Astrocyte (in vitro differentiated cells and primary cell): ENCODE measurements at regions not wholly inside any gene's neighbourhood (a gene's known extent, or its start where the extent isn't known, plus 50 kb on each side); places are given as distances from the start of the nearest gene placed in this dataset.

Source experiments
- DNase-seq: peaks from one replicate; pipeline ENCODE4 v3.0.0-alpha.2; 2010; ENCODE audit warnings: low read depth
- FAIRE-seq: peaks from 2 replicates; lab custom pipeline; 2011; peaks lifted over from hg19 to GRCh38; lab: Jason Lieb, UNC
- H2AFZ ChIP-seq: 2 replicates; pipeline ENCODE4 v1.6.0; 2012; ENCODE audit warnings: low read depth, low read length, inconsistent platforms
- H3K27ac ChIP-seq: 2 replicates; pipeline ENCODE4 v1.5.1; 2011; ENCODE audit warnings: low read depth, low read length, inconsistent platforms
- H3K27me3 ChIP-seq: 2 replicates; pipeline ENCODE4 v1.6.0; 2011; ENCODE audit warnings: low read length, inconsistent platforms; ENCODE audit not compliant: insufficient read depth
- H3K36me3 ChIP-seq: 2 replicates; pipeline ENCODE4 v1.5.1; 2011; ENCODE audit warnings: low read length, inconsistent platforms; ENCODE audit not compliant: insufficient read depth
- H3K4me1 ChIP-seq: 2 replicates; pipeline ENCODE4 v1.5.1; 2011; ENCODE audit warnings: low read length, inconsistent platforms; ENCODE audit not compliant: insufficient read depth
- H3K4me2 ChIP-seq: 2 replicates; pipeline ENCODE4 v1.6.0; 2012; ENCODE audit warnings: low read length, inconsistent platforms
- H3K4me3 ChIP-seq: 2 replicates; pipeline ENCODE4 v1.5.1; 2011; ENCODE audit warnings: low read depth, mild to moderate bottlenecking, low read length, inconsistent platforms; ENCODE audit not compliant: insufficient read depth
- H3K79me2 ChIP-seq: 2 replicates; pipeline ENCODE4 v1.6.0; 2012; ENCODE audit warnings: mild to moderate bottlenecking, low read length, inconsistent platforms; ENCODE audit not compliant: insufficient read depth
- H3K9ac ChIP-seq: 2 replicates; pipeline ENCODE4 v1.6.0; 2012; ENCODE audit warnings: mild to moderate bottlenecking, low read length, inconsistent platforms
- H3K9me3 ChIP-seq: 2 replicates; pipeline ENCODE4 v1.5.1; 2012; ENCODE audit warnings: low read depth, mild to moderate bottlenecking, low read length, inconsistent platforms; ENCODE audit not compliant: insufficient read depth
- H4K20me1 ChIP-seq: 2 replicates; pipeline ENCODE4 v1.6.0; 2012; ENCODE audit warnings: low read length, inconsistent platforms; ENCODE audit not compliant: insufficient read depth
- H3K27ac Mint-ChIP-seq: one replicate; pipeline ENCODE4 v1.8.0; 2021; ENCODE audit warnings: mild to moderate bottlenecking, mixed read lengths; ENCODE audit not compliant: unreplicated experiment
- H3K27me3 Mint-ChIP-seq: one replicate; pipeline ENCODE4 v1.8.0; 2021; ENCODE audit warnings: low read depth, mixed read lengths; ENCODE audit not compliant: unreplicated experiment
- H3K36me3 Mint-ChIP-seq: one replicate; pipeline ENCODE4 v1.8.0; 2021; ENCODE audit warnings: low read depth, mixed read lengths; ENCODE audit not compliant: unreplicated experiment
- H3K4me1 Mint-ChIP-seq: one replicate; pipeline ENCODE4 v1.8.0; 2021; ENCODE audit warnings: low read depth, mixed read lengths; ENCODE audit not compliant: unreplicated experiment
- H3K4me3 Mint-ChIP-seq: one replicate; pipeline ENCODE4 v1.8.0; 2021; ENCODE audit warnings: mild to moderate bottlenecking, moderate library complexity, mixed read lengths; ENCODE audit not compliant: unreplicated experiment
- H3K9me3 Mint-ChIP-seq: one replicate; pipeline ENCODE4 v1.8.0; 2021; ENCODE audit warnings: mild to moderate bottlenecking, mixed read lengths; ENCODE audit not compliant: unreplicated experiment
- EZH2 ChIP-seq: IDR thresholded peaks from 2 replicates; pipeline ENCODE4 v1.6.1; 2012; ENCODE audit warnings: mild to moderate bottlenecking, low read length, inconsistent platforms; ENCODE audit not compliant: insufficient read depth
- TF ChIP-seq, protein P1 (sequence below): IDR thresholded peaks from 2 replicates; pipeline ENCODE4 v1.5.1; 2011; ENCODE audit warnings: low read depth, mild to moderate bottlenecking, inconsistent platforms, low read length, moderate library complexity; ENCODE audit not compliant: insufficient read depth

DNA sequence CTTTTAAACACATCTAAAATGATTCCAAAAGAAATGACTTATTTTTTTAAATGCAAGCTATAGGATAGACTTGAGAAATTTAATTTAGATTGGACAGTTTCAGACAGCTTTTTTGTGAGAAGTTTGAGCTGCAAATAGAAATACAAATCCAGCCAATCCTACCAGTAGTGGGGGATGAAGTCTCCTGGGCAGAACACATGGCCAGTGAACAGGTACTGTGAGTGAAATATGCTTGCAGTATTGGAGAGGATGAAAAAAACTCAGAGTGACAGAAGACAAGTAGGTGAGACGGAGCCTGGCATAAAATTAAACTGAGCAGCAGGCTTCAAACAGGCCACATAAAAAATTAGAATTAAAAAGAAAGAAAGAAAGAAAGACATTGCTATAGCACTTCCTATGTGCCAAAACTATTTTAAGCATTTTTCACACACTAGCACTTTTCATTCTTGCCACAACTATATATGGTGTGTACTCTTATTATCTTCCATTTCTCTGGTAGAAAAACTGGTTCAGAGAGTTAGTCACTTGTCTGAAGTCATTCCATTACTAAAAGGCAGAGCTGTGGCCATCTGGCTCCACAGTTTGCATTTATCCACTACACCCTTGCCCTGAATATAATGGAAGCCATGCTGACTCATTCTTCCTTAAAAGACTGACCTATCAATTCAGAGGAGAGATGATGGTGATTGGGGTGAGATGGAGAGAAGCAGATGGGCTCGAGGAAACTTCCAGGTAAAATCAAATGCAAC, 310.2 kb upstream of the CTNND2 start:
- Histone ChIP-seq H3K79me2 (no peaks in the 10 kb centered on the region), H3K4me1 (no peaks in the 10 kb centered on the region), H3K27me3 (no peaks in the 10 kb centered on the region), H2AFZ (no peak overlapping the region), H3K4me2 (no peak overlapping the region), H3K9ac (no peak overlapping the region), H3K9me3 (no peaks in the 10 kb centered on the region), H4K20me1 (no peaks in the 10 kb centered on the region), H3K36me3 (no peaks in the 10 kb centered on the region), H3K27ac (no peak overlapping the region), H3K4me3 (no peak overlapping the region)
- no peak overlapping the region for H3K4me3 Mint-ChIP-seq
- TF ChIP-seq, protein P1, sequence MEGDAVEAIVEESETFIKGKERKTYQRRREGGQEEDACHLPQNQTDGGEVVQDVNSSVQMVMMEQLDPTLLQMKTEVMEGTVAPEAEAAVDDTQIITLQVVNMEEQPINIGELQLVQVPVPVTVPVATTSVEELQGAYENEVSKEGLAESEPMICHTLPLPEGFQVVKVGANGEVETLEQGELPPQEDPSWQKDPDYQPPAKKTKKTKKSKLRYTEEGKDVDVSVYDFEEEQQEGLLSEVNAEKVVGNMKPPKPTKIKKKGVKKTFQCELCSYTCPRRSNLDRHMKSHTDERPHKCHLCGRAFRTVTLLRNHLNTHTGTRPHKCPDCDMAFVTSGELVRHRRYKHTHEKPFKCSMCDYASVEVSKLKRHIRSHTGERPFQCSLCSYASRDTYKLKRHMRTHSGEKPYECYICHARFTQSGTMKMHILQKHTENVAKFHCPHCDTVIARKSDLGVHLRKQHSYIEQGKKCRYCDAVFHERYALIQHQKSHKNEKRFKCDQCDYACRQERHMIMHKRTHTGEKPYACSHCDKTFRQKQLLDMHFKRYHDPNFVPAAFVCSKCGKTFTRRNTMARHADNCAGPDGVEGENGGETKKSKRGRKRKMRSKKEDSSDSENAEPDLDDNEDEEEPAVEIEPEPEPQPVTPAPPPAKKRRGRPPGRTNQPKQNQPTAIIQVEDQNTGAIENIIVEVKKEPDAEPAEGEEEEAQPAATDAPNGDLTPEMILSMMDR: no peak
- TF ChIP-seq EZH2: no peak
- H3K9me3 Mint-ChIP-seq: peaks cover 4% of the 10 kb centered on the region
- no peak overlapping the region for H3K27ac Mint-ChIP-seq
- no peaks in the 10 kb centered on the region for H3K36me3 Mint-ChIP-seq
- FAIRE-seq: no peak
- peaks cover 1% of the 10 kb centered on the region for H3K4me1 Mint-ChIP-seq
- no peaks in the 10 kb centered on the region for H3K27me3 Mint-ChIP-seq
- peak; percentile 8 for DNase-seq

DNA sequence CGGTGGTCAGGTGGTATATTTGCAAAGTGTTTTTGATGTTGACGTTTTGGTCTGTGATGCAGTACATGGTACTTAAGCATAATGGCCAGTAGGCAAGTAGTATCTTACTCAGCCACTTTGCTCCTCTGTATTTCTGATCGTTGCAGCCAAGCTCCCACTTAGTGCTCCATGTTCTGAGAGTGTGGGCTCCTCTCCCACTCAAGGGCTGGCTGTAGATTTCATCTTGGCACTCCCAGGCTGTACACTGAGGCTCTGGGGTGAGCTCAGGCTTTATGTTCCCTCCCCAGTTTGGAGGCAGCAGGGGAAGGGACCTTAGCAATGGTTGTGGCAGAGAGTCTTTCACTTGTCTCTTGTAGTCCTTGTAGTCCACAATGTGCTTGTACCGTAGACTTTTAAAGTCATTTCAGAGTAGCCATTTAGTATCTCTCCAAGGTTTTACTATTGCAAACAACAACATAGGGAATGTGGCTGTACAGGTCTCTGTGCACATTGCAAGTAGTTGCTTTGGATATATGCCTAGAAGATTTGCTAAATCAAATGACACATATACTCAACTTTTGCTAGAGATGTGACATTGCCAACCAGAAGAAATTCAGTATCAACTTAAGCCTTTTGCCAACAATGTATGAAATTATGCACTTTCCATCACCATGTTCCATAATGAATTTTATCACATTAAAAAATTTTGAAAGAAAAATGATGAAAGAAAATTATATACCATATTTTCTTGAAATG, 304.3 kb upstream of the CTNND2 start:
- H3K27me3 ChIP-seq: no peaks in the 10 kb centered on the region
- DNase-seq (no peak), FAIRE-seq (no peak)
- no peaks in the 10 kb centered on the region for H3K79me2 ChIP-seq
- TF ChIP-seq EZH2: no peak
- TF ChIP-seq, protein P1: no peak
- no peak overlapping the region for H3K27ac ChIP-seq
- no peak overlapping the region for H3K9ac ChIP-seq
- no peaks in the 10 kb centered on the region for H3K36me3 ChIP-seq
- H3K4me1 ChIP-seq: no peaks in the 10 kb centered on the region
- Mint-ChIP-seq H3K4me1 (no peaks in the 10 kb centered on the region), H3K4me3 (no peak overlapping the region), H3K9me3 (peaks cover 4% of the 10 kb centered on the region), H3K36me3 (peaks cover 2% of the 10 kb centered on the region), H3K27ac (no peak overlapping the region), H3K27me3 (no peaks in the 10 kb centered on the region)
- no peak overlapping the region for H3K4me2 ChIP-seq
- no peak overlapping the region for H3K4me3 ChIP-seq
- no peaks in the 10 kb centered on the region for H3K9me3 ChIP-seq
- no peak overlapping the region for H2AFZ ChIP-seq
- no peaks in the 10 kb centered on the region for H4K20me1 ChIP-seq
